ENCODE measurements at regions not wholly inside any gene's neighbourhood (a gene's known extent, or its start where the extent isn't known, plus 50 kb on each side); places are given as distances from the start of the nearest gene placed in this dataset.
A peak's percentile ranks its signal among the peaks of the same experiment; 100 is the strongest.
"Not testable (repeated sequence)": the region's sequence is repeated elsewhere in the genome, so short reads cannot be mapped to it uniquely, and the experiment has no call there.

- CTCF ChIA-PET, result no interaction called here
- no peaks in the 10 kb centered on the region; the same call in 1 of the 2 replicates for H3K27me3 Mint-ChIP-seq (ENCODE audit: low read depth)
- H3K27ac Mint-ChIP-seq, result no peak overlapping the region
- H3K9me3 Mint-ChIP-seq, result peaks cover 61% of the 10 kb centered on the region
- POLR2A ChIA-PET, result no interaction called here
- TF ChIP-seq PRRX2 (CRISPR knock-in tag; IDR thresholded peaks at IDR 0.05) (no peak), CREB1 (CRISPR knock-in tag; IDR thresholded peaks at IDR 0.05) (no peak), TEAD4 (CRISPR knock-in tag; IDR thresholded peaks at IDR 0.05) (no peak), ZNF512 (CRISPR knock-in tag; IDR thresholded peaks at IDR 0.05; ENCODE audit: borderline replicate concordance) (no peak)
- peaks cover 36% of the 10 kb centered on the region for H3K36me3 Mint-ChIP-seq
- ATAC-seq, result peak; percentile 57
- no peak overlapping the region for H3K4me3 Mint-ChIP-seq
- H3K4me1 Mint-ChIP-seq, result no peaks in the 10 kb centered on the region
- DNase-seq (ENCODE audit: low spot score), result no peak
These were observed 305.8 kb upstream of the CLEC14A start for GRCh38 chr14:38561657-38562056.

- ATAC-seq (no peak), DNase-seq (ENCODE audit: low spot score) (no peak)
- Mint-ChIP-seq H3K27me3 (ENCODE audit: low read depth) (no peaks in the 10 kb centered on the region; the same call in none of the 2 replicates), H3K4me1 (peaks cover 5% of the 10 kb centered on the region), H3K9me3 (peaks cover 58% of the 10 kb centered on the region), H3K27ac (no peak overlapping the region), H3K4me3 (no peak overlapping the region), H3K36me3 (peaks cover 36% of the 10 kb centered on the region)
- TF ChIP-seq ELF4 (CRISPR knock-in tag; IDR thresholded peaks at IDR 0.05; ENCODE audit: low read depth) (no peak), ZBTB21 (CRISPR knock-in tag; IDR thresholded peaks at IDR 0.05; ENCODE audit: borderline replicate concordance) (no peak), IRF2 (CRISPR knock-in tag; IDR thresholded peaks at IDR 0.05; ENCODE audit: borderline replicate concordance, low read depth) (no peak), ZNF263 (CRISPR knock-in tag; IDR thresholded peaks at IDR 0.05; ENCODE audit: low read depth) (no peak), ZNF317 (CRISPR knock-in tag; IDR thresholded peaks at IDR 0.05; ENCODE audit: borderline replicate concordance, low read depth) (no peak), NFE2L1 (CRISPR knock-in tag; IDR thresholded peaks at IDR 0.05) (no peak), ZNF121 (CRISPR knock-in tag; IDR thresholded peaks at IDR 0.05) (no peak), ATF1 (CRISPR knock-in tag; IDR thresholded peaks at IDR 0.05) (no peak)
- TF ChIP-seq, protein P1, sequence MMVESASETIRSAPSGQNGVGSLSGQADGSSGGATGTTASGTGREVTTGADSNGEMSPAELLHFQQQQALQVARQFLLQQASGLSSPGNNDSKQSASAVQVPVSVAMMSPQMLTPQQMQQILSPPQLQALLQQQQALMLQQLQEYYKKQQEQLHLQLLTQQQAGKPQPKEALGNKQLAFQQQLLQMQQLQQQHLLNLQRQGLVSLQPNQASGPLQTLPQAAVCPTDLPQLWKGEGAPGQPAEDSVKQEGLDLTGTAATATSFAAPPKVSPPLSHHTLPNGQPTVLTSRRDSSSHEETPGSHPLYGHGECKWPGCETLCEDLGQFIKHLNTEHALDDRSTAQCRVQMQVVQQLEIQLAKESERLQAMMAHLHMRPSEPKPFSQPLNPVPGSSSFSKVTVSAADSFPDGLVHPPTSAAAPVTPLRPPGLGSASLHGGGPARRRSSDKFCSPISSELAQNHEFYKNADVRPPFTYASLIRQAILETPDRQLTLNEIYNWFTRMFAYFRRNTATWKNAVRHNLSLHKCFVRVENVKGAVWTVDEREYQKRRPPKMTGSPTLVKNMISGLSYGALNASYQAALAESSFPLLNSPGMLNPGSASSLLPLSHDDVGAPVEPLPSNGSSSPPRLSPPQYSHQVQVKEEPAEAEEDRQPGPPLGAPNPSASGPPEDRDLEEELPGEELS (CRISPR knock-in tag; IDR thresholded peaks at IDR 0.05), result no peak
- TF ChIP-seq, protein P2, sequence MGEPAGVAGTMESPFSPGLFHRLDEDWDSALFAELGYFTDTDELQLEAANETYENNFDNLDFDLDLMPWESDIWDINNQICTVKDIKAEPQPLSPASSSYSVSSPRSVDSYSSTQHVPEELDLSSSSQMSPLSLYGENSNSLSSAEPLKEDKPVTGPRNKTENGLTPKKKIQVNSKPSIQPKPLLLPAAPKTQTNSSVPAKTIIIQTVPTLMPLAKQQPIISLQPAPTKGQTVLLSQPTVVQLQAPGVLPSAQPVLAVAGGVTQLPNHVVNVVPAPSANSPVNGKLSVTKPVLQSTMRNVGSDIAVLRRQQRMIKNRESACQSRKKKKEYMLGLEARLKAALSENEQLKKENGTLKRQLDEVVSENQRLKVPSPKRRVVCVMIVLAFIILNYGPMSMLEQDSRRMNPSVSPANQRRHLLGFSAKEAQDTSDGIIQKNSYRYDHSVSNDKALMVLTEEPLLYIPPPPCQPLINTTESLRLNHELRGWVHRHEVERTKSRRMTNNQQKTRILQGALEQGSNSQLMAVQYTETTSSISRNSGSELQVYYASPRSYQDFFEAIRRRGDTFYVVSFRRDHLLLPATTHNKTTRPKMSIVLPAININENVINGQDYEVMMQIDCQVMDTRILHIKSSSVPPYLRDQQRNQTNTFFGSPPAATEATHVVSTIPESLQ (CRISPR knock-in tag; IDR thresholded peaks at IDR 0.05), result no peak
- CTCF ChIA-PET, result no interaction called here
- POLR2A ChIA-PET, result no interaction called here
These were observed 303.8 kb upstream of the CLEC14A start for GRCh38 chr14:38559711-38560110.

DNA sequence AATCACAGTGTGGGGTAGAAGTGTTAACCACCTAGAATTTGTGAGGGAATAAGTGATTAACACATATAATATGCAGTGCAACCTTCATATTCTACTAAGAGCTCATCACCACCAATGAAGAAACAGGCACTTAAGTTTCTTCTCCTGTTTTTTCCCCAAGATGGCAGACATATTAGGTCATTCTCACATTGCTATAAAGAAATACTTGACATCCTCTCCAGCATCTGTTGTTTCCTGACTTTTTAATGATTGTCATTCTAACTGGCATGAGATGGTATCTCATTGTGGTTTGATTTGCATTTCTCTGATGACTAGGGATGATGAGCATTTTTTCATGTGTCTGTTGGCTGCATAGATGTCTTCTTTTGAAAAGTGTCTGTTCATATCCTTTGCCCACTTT is 301.5 kb upstream of the CLEC14A start:
- Mint-ChIP-seq H3K4me1 (peaks cover 17% of the 10 kb centered on the region), H3K36me3 (peaks cover 36% of the 10 kb centered on the region), H3K9me3 (peaks cover 51% of the 10 kb centered on the region)
- CTCF ChIA-PET; POLR2A ChIA-PET; ATAC-seq; H3K27me3 Mint-ChIP-seq (ENCODE audit: low read depth); DNase-seq (ENCODE audit: low spot score); H3K4me3 Mint-ChIP-seq; H3K27ac Mint-ChIP-seq: not testable (repeated sequence)

GRCh38 chr14:38556252-38556651 is 300.4 kb upstream of the CLEC14A start:
- TF ChIP-seq MYBL2 (CRISPR knock-in tag; IDR thresholded peaks at IDR 0.05) (no peak), TP53 (CRISPR knock-in tag; IDR thresholded peaks at IDR 0.05) (no peak), ZNF512 (CRISPR knock-in tag; IDR thresholded peaks at IDR 0.05; ENCODE audit: borderline replicate concordance) (no peak), TEAD4 (CRISPR knock-in tag; IDR thresholded peaks at IDR 0.05) (no peak), GTF2I (CRISPR knock-in tag; conservative IDR thresholded peaks at IDR 0.05) (no peak), ELF4 (CRISPR knock-in tag; IDR thresholded peaks at IDR 0.05; ENCODE audit: low read depth) (no peak)
- TF ChIP-seq, protein P3, sequence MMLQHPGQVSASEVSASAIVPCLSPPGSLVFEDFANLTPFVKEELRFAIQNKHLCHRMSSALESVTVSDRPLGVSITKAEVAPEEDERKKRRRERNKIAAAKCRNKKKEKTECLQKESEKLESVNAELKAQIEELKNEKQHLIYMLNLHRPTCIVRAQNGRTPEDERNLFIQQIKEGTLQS (CRISPR knock-in tag; conservative IDR thresholded peaks at IDR 0.05), result no peak
- TF ChIP-seq, protein P4, sequence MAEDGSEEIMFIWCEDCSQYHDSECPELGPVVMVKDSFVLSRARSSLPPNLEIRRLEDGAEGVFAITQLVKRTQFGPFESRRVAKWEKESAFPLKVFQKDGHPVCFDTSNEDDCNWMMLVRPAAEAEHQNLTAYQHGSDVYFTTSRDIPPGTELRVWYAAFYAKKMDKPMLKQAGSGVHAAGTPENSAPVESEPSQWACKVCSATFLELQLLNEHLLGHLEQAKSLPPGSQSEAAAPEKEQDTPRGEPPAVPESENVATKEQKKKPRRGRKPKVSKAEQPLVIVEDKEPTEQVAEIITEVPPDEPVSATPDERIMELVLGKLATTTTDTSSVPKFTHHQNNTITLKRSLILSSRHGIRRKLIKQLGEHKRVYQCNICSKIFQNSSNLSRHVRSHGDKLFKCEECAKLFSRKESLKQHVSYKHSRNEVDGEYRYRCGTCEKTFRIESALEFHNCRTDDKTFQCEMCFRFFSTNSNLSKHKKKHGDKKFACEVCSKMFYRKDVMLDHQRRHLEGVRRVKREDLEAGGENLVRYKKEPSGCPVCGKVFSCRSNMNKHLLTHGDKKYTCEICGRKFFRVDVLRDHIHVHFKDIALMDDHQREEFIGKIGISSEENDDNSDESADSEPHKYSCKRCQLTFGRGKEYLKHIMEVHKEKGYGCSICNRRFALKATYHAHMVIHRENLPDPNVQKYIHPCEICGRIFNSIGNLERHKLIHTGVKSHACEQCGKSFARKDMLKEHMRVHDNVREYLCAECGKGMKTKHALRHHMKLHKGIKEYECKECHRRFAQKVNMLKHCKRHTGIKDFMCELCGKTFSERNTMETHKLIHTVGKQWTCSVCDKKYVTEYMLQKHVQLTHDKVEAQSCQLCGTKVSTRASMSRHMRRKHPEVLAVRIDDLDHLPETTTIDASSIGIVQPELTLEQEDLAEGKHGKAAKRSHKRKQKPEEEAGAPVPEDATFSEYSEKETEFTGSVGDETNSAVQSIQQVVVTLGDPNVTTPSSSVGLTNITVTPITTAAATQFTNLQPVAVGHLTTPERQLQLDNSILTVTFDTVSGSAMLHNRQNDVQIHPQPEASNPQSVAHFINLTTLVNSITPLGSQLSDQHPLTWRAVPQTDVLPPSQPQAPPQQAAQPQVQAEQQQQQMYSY (CRISPR knock-in tag; IDR thresholded peaks at IDR 0.05), result no peak
- H3K9me3 Mint-ChIP-seq, result peaks cover 41% of the 10 kb centered on the region
- H3K27me3 Mint-ChIP-seq (ENCODE audit: low read depth), result no peaks in the 10 kb centered on the region; the same call in none of the 2 replicates
- H3K27ac Mint-ChIP-seq, result no peak overlapping the region; the same call in 1 of the 2 replicates
- ATAC-seq, result no peak
- H3K4me1 Mint-ChIP-seq, result peaks cover 24% of the 10 kb centered on the region
- ChIA-PET POLR2A (no interaction called here), CTCF (no interaction called here)
- H3K4me3 Mint-ChIP-seq, result no peak overlapping the region
- peaks cover 36% of the 10 kb centered on the region for H3K36me3 Mint-ChIP-seq
- no peak for DNase-seq (ENCODE audit: low spot score)

Measured in WTC11 (cell line).